ENCODE measurements at regions not wholly inside any gene's neighbourhood (a gene's known extent, or its start where the extent isn't known, plus 50 kb on each side); places are given as distances from the start of the nearest gene placed in this dataset.

DNA sequence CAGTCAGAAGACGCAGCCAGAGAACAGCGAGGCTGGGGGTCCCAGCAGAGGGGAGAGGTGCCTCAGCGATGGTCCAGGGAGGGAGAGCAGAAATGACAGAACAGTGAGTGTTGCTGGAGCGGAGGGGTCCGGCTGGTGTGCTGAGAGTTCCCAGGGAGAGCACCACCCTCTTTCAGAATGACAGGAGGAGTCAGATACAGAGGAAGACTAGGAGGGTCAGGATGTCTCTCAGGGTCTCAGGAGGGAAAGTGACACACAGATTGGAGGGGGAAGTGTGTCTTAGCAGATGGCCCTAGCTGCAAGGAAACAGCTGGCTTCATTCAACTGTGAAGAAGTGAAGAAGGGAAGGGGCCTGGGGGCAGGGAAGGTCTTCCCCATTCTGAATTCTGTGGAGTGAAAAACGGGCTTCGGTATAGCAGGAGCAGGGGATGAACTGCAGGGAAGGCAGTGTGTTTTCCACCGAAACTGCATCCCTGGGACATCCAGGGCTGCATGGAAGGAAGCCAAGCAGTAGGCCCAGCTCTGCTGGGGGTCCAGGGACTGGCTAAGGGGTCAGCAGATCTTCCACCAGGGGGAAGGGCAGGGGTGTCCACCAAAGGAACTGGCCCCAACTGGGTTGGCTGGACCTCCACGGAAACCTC, 90.0 kb upstream of the OTOS start:
- no peak overlapping the region for H3K4me3 ChIP-seq (replicated peaks in 1 of 3)
- 73 to 77% methylated on average over 9 of the region's 9 CpGs for WGBS, 2 donors
- H3K27me3 ChIP-seq: no peaks in the 10 kb centered on the region
- no peak overlapping the region for H3K27ac ChIP-seq
- no peak for DNase-seq
- peaks cover 3 to 12% of the 10 kb centered on the region in 2 donors for H3K4me1 ChIP-seq
- no peaks in the 10 kb centered on the region for H3K9me3 ChIP-seq
- TF ChIP-seq POLR2A (IDR thresholded peaks at IDR 0.05): no peak
- TF ChIP-seq, protein P1, sequence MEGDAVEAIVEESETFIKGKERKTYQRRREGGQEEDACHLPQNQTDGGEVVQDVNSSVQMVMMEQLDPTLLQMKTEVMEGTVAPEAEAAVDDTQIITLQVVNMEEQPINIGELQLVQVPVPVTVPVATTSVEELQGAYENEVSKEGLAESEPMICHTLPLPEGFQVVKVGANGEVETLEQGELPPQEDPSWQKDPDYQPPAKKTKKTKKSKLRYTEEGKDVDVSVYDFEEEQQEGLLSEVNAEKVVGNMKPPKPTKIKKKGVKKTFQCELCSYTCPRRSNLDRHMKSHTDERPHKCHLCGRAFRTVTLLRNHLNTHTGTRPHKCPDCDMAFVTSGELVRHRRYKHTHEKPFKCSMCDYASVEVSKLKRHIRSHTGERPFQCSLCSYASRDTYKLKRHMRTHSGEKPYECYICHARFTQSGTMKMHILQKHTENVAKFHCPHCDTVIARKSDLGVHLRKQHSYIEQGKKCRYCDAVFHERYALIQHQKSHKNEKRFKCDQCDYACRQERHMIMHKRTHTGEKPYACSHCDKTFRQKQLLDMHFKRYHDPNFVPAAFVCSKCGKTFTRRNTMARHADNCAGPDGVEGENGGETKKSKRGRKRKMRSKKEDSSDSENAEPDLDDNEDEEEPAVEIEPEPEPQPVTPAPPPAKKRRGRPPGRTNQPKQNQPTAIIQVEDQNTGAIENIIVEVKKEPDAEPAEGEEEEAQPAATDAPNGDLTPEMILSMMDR (IDR thresholded peaks at IDR 0.05): no peak
- intact Hi-C loops (cut with DNase I): loop anchor here (10.0 kb wide), 1 partner anchor 334 kb away; the partner anchor contains the start of genes DUSP28 and RNPEPL1
- H3K36me3 ChIP-seq: no peaks in the 10 kb centered on the region

DNA sequence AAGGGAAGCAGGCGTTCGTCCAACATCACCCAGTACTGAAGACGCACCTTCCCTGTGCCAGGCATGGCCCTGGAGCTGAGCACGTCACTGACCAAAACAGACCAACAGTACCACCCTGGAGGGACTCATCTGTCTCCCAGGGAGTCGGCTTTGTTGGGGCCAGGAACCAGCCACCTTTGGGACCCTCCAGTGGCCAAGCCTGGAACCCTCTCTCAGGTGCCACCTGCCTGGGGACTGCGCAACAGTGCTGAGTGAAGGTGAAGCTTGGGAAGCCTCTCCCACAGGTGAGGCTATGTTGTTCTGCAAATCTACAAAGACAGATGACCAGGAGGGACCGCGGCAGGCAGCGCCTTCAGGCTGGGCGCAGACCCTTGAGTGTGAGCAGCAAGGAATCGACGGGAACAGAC, 91.4 kb upstream of the OTOS start:
- Histone ChIP-seq H3K36me3 (no peaks in the 10 kb centered on the region), H3K4me3 (replicated peaks in 1 of 3) (no peak overlapping the region), H3K9me3 (no peaks in the 10 kb centered on the region), H3K27ac (no peak overlapping the region), H3K4me1 (peaks cover 3 to 18% of the 10 kb centered on the region in 2 donors), H3K27me3 (no peaks in the 10 kb centered on the region)
- DNase-seq: no peak
- WGBS, 2 donors: 85 to 90% methylated on average over 8 to 9 of the region's 12 CpGs
- no peak for TF ChIP-seq POLR2A (IDR thresholded peaks at IDR 0.05)
- intact Hi-C loops (cut with DNase I): loop anchor here (2.0 to 10.0 kb wide), 2 partner anchors 207 to 333 kb away; partner anchors contain the start of genes DUSP28 and RNPEPL1

DNA sequence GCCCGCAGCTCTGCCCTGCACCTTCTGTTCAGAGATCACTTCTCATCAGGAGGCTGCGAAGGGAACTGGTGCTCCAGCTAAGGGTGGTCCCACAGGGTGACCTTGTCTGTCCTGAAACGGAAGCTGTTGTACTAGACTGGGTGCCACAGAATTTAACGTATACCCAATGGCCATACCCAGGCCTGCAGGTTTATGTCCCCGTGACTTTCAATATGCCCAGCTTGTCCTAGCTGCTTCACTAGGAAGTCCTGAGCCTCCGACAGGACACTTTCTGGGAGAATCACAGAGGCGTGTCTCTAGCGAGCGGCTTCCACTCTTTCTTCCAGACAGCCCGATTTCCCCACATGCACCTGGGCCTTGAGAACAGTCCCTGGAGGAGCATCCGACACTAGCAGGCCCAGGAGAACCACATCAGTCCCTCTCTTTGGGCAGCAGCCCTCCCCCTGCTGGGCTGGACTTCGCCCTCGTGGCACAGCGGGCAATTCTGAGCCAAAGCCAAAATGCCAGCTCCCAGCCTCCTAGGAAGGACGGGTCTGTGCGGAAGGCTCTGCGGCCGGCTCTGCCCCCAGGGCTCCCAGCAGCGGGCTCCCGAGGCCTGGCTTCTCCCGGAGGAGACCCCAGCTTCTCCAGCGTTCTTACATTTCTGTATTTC, 91.9 kb upstream of the OTOS start:
- no peak overlapping the region for H3K27ac ChIP-seq
- intact Hi-C loops (cut with DNase I): loop anchor here (2.0 to 10.0 kb wide), 2 partner anchors 206 to 332 kb away; partner anchors contain the start of genes DUSP28 and RNPEPL1

DNA sequence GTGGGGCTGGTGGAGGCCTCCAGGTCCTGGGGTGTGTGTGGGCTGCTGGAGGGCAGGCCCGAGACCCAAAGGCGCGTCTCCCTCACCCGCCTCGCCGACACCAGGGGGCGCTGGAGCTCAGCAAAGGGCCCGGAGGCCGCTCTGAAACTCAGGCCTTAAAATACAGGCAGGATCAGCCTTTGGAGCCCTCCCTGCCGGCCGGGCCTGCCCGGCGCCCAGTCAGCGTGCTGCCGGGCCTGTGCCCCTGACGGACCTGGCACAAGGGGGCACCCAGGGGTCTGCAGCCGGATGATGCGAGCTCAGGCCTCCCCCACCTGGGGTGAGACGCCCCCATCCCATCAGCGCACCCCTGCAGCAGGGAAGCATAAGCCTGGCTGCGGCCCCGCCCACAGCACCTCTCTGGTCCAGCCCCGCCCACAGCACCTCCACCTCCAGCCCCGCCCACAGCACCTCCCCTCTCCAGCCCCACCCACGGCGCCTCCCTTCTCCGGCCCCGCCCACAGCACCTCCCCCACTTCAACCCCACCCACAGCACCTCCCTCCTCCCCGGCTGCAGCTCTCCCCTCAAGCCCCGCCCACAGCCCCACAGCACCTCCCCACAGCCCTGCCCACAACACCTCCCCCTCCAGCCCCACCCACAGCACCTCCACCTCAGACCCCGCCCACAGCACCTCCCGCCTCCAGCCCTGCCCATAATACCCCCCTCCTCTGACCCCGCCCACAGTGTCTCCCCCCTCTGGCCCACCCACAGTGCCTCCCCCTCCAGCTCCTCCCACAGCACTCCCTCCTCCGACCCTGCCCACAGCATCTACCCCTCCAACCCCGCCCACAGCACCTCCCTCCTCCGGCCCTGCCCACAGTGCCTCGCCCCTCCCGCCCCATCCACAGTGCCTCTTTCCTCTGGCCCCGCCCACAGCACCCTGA, 92.8 kb upstream of the OTOS start:
- Histone ChIP-seq H3K36me3 (no peaks in the 10 kb centered on the region), H3K27ac (no peak overlapping the region), H3K27me3 (no peaks in the 10 kb centered on the region), H3K4me1 (peaks cover 3 to 19% of the 10 kb centered on the region in 2 donors), H3K9me3 (no peaks in the 10 kb centered on the region), H3K4me3 (replicated peaks in 1 of 3) (peak overlapping the region in 1 of 3 donors; percentile 9)
- no peak for TF ChIP-seq POLR2A (IDR thresholded peaks at IDR 0.05)
- TF ChIP-seq, protein P1 (IDR thresholded peaks at IDR 0.05): peak; percentile 81 to 94 (median 86)
- DNase-seq: peak; percentile 88
- intact Hi-C loops (cut with DNase I): loop anchor here (2.0 to 10.0 kb wide), 2 partner anchors 206 to 332 kb away; partner anchors contain the start of genes DUSP28 and RNPEPL1
- WGBS, 2 donors: 0 to 6% methylated on average over 8 to 18 of the region's 39 CpGs

More for the DNA sequence above, 91.9 kb upstream of the OTOS start:
- Histone ChIP-seq H3K4me3 (replicated peaks in 1 of 3) (no peak overlapping the region), H3K36me3 (no peaks in the 10 kb centered on the region), H3K4me1 (peaks cover 3 to 19% of the 10 kb centered on the region in 2 donors), H3K27me3 (no peaks in the 10 kb centered on the region), H3K9me3 (no peaks in the 10 kb centered on the region)
- DNase-seq: no peak
- WGBS, 2 donors: 79 to 88% methylated on average over 14 to 20 of the region's 22 CpGs
- TF ChIP-seq POLR2A (IDR thresholded peaks at IDR 0.05): no peak
- TF ChIP-seq, protein P1 (IDR thresholded peaks at IDR 0.05): no peak

DNA sequence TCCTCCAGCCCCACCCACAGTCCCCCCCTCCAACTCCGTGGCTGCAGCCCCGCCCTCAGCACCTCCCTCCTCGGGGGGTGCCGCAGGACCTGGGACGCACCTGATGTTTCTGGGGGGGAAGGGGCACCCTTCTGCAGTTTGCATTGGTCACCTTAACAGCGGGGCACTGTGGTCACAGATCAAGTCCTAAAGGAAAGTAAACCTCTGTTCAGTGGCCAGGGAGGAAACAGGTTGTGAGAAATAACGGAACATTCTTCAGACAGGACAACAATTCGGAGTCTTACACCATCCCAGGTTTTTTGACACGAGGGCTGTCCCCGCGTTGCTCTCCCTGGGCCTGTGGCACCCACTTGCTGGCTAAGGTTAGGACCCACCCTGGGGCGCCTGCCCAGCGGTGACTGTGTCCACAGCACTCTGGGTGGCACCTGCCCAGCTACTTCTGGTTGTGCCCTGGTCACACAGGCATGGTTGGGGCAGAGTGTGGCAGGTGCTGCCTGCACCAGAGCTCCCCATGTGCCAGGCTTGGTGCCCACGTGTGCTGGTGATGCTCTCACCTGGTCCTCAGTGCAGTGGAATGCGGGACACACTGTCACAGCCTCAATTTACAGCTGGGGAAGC, 93.5 kb upstream of the OTOS start:
- no peaks in the 10 kb centered on the region for H3K27me3 ChIP-seq
- no peaks in the 10 kb centered on the region for H3K9me3 ChIP-seq
- no peak overlapping the region for H3K27ac ChIP-seq
- H3K36me3 ChIP-seq: no peaks in the 10 kb centered on the region
- no peak overlapping the region for H3K4me3 ChIP-seq (replicated peaks in 1 of 3)
- TF ChIP-seq POLR2A (IDR thresholded peaks at IDR 0.05): no peak
- TF ChIP-seq, protein P1 (IDR thresholded peaks at IDR 0.05): no peak
- H3K4me1 ChIP-seq: peaks cover 3 to 19% of the 10 kb centered on the region in 2 donors
- intact Hi-C loops (cut with DNase I): loop anchor here (2.0 to 10.0 kb wide), 2 partner anchors 205 to 331 kb away; partner anchors contain the start of genes DUSP28 and RNPEPL1
- DNase-seq: peak; percentile 33 to 44
- 25 to 48% methylated on average over 7 to 11 of the region's 15 CpGs for WGBS, 2 donors
